ENCODE measurements at regions not wholly inside any gene's neighbourhood (a gene's known extent, or its start where the extent isn't known, plus 50 kb on each side); places are given as distances from the start of the nearest gene placed in this dataset.

GRCh38 chr5:102010644-102011043 is 285.4 kb downstream of the SLCO4C1 start:
- BruUV-seq (replicated peaks), result no TSS peak
- no peak for FAIRE-seq
- ChIA-PET POLR2A (no interaction called here), CTCF (ENCODE audit: low intra/inter-chr PET ratio) (no interaction called here)
- Histone ChIP-seq H2AFZ (ENCODE audit: low read depth, low read length) (no peak overlapping the region), H3K4me1 (replicated peaks in 1 of 2; ENCODE audit: control insufficient read depth in 2 of 2, insufficient read depth in 2 of 2, low read length in 2 of 2) (no peaks in the 10 kb centered on the region), H3K9me1 (ENCODE audit: control insufficient read depth, insufficient read depth, low read length) (no peaks in the 10 kb centered on the region), H3K9ac (ENCODE audit: insufficient read depth in 1 of 2, low read depth in 2 of 2, low read length in 2 of 2) (no peak overlapping the region), H3K36me3 (ENCODE audit: control insufficient read depth, insufficient read depth, low read length) (no peaks in the 10 kb centered on the region), H3K79me2 (ENCODE audit: control insufficient read depth, insufficient read depth, low read length) (no peaks in the 10 kb centered on the region), H3K4me3 (no peak overlapping the region), H3K27me3 (ENCODE audit: control insufficient read depth in 2 of 2, insufficient read depth in 2 of 2, low read length in 2 of 2) (no peaks in the 10 kb centered on the region), H3K27ac (ENCODE audit: extremely low read depth, low read depth, low read length) (no peak overlapping the region), H3K4me2 (ENCODE audit: insufficient read depth, low read length) (no peak overlapping the region), H4K20me1 (replicated peaks; ENCODE audit: control insufficient read depth, insufficient read depth, low read length) (no peaks in the 10 kb centered on the region), H3K9me3 (replicated peaks; ENCODE audit: control insufficient read depth, insufficient read depth, low read depth, low read length) (no peaks in the 10 kb centered on the region)
- no peak for DNase-seq (ENCODE audit: extremely low read depth in 1 of 4, low spot score in 3 of 4)
- intact Hi-C loops (cut with micrococcal nuclease) (no loop called here), in situ Hi-C loops (cut with MboI) (no loop called here)
- ATAC-seq, result no peak
- TF ChIP-seq THRA (IDR thresholded peaks at IDR 0.05) (no peak), SMARCB1 (IDR thresholded peaks at IDR 0.05; ENCODE audit: insufficient read length, low read depth) (no peak), RCOR1 (IDR thresholded peaks at IDR 0.05; ENCODE audit: borderline replicate concordance in 1 of 2, low read depth in 2 of 2, low read length in 2 of 2) (no peak), HDGF (IDR thresholded peaks at IDR 0.05) (no peak), NFE2 (IDR thresholded peaks at IDR 0.05; ENCODE audit: low read depth) (no peak), KDM4B (IDR thresholded peaks at IDR 0.05; ENCODE audit: borderline replicate concordance in 2 of 2, low read depth in 1 of 2) (no peak), ZSCAN29 (IDR thresholded peaks at IDR 0.05) (no peak), ATF1 (CRISPR knock-in tag; IDR thresholded peaks at IDR 0.05) (no peak), ATF1 (tag; IDR thresholded peaks at IDR 0.05) (no peak), ZNF407 (IDR thresholded peaks at IDR 0.05; ENCODE audit: low read depth) (no peak), POLR2A (conservative IDR thresholded peaks at IDR 0.05) (no peak), ZFP1 (CRISPR knock-in tag; IDR thresholded peaks at IDR 0.05) (no peak), ZC3H8 (IDR thresholded peaks at IDR 0.05) (no peak), ETV1 (tag; conservative IDR thresholded peaks at IDR 0.05; ENCODE audit: low read depth) (no peak), MAFK (IDR thresholded peaks at IDR 0.05; ENCODE audit: low read length) (no peak)

All from K562 (cell line).